GM21390 (cell line): ENCODE measurements at regions not wholly inside any gene's neighbourhood (a gene's known extent, or its start where the extent isn't known, plus 50 kb on each side); places are given as distances from the start of the nearest gene placed in this dataset.

Experiments
- ATAC-seq: cut with Tn5 transposase; IDR thresholded peaks from one replicate; pipeline ENCODE4 v1.9.1; 2021; ENCODE audit not compliant: unreplicated experiment

DNA sequence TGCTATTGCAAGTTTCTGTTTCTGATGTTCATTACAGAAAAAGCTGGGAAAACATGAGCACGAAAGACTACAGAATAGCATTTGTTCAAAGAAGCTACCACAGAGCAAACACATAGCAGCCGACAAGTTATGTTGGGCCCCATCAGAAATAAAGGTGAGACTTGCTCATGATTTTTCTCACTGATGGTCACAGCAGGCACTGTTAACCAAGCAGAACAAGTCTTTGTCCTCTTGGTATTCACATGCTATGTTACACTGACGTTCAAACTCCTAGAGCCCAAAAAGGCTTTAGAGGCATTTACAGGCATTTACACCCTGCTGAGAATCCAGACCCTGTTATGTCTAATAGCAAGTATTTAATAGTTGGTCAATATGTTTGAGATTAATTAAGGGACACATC, 235.0 kb upstream of the HNMT start:
- no peak for ATAC-seq

DNA sequence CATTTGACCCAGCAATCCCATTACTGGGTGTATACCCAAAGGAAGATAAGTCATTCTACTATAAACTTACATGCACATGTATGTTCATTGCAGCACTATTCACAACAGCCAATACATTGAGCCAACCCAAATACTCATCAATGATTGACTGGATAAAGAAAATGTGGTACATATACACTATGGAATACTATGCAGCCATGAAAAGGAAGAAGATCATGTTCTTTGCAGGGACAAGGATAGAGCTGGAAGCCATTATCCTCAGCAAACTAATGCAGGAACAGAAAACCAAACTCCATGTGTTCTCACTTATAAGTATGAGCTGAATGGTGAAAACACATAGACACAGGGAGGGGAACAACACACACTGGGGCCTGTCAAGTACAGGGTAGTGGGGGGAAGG, 226.7 kb upstream of the HNMT start:
- no peak for ATAC-seq

DNA sequence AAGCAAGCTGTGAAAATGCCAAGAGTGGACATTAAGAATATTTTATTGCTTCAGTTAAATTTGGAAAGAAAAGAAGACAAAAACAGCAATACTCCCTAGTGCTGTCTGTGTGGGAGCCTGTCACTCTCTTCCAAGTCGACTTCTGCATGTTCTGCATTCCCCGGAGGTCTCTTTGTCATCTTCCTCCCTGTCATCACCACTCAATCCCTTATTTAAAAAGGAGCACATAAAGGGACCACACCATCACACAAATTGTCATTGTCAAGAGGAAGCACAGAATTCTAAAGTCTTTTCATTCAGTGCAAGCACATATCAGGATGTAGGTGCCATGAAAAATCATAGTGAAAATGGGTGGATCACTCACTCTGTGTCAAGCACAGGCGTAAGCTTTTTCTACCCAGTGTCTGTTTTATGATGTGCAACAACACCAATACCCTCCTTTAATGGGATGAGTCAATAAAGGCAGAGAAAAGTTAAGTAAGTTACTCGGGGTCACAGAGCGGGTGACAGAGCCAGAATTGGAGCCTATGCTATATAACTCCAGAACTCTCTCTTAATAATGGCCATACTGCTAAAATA, 222.4 kb upstream of the HNMT start:
- ATAC-seq: no peak

DNA sequence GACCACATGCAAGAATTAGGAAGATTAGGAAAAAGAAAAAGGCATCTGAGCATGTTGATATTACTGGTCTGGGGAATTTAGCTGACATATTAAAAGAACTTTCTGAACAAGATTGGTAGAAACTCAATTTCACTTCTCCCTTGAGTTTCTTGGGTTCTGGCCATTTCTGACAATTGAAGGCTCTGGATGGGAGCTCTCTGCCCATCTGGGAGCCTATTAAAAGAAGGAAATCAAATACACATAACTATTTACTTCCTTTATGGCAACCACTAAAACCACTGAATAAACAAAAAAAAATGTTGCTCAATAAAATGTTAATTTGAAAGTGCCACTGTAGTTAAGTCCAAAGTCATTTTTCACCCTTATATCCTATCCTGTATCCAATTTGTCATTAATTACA, 216.8 kb upstream of the HNMT start:
- no peak for ATAC-seq

DNA sequence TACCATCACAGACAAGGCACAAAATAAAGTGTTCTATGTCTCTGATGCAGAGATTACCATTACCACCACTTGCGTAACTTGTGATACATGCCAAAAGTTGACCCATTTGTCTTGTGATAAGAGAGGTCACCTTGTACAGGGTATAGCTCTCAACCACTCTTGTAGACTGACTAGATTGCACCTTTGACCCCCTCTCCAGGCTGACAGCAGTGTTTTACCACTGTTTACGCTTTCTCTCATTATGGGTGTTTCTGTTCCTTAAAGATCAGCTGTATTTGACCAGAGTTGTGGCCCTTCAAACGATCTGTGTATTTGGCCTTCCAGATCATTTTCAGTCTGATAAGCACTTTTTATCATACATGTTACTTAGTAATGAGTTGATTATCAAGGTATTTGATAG, 215.7 kb upstream of the HNMT start:
- no peak for ATAC-seq

DNA sequence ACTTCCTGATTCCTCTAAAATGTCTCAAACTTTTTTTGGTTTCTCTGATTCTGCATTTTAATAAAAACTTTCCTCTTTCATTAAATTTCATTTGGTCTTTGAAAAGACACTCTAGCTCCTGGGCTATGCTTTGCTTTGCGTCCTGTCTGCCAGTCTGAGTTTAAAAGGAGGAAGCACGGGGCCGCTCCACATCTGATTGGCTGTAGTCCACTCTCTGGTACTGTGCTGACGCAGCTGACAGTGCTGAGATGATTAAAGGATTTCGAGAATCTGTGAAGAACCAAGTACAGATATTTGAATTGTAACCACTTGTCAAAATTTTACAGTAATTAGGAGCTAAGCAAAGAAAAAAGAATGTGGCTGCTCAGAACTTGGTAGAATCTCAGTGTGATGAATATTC, 199.6 kb upstream of the HNMT start:
- ATAC-seq: no peak

DNA sequence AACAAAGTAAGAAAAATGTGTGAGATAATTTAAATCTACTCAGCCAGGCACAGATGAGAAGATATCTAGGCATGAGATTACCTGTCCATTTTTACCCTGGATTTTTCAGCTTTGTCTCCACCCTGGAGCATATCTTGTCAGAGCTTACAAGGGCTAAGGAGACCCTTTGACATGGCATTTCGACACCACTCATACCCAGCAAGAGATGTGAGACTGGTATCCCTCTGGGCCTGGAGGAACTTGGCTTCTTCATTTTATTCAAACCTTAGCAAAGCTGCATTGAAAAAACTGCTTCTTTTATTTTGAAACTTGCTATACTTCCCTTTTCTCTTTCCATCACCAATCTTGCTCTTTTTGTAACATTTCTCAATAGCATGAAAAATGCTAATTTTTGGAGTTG, 194.9 kb upstream of the HNMT start:
- no peak for ATAC-seq

DNA sequence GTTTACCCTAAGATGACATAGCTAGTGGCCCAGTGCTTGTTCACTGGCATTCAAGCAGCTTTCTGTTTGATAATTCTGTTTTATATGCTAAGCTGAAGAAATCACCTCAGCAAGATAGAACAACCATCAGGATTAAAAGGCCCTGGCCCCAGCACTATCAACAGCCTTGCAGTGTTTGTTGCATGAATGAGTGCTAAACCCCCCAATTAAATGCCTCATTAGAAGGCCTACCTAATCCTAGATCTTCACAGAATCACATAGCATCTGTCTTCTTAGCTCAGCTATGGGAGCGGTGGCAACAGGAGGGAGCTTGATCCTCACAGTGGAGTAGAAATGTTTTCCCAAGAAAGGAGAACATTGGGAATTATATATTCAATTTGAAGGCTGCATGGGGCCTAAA, 194.1 kb upstream of the HNMT start:
- ATAC-seq: no peak

DNA sequence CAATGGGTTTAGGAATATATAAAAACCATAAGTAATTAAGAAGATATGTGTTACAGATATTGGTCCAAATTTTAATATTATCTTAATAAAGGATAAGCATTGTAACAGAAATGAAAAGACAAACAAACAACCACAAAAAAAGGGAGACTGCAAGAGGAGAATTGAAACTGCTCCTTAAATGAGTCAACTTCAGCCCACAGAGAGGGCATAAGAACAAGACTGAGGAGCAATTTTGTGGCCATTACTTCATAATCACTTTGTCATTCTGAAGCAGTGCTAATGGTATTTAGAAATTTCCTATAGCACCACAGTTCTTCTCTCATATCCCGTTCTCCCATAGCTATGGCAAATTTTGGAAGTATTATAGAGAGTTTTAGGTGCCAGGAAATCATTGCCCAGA, 193.2 kb upstream of the HNMT start:
- no peak for ATAC-seq

DNA sequence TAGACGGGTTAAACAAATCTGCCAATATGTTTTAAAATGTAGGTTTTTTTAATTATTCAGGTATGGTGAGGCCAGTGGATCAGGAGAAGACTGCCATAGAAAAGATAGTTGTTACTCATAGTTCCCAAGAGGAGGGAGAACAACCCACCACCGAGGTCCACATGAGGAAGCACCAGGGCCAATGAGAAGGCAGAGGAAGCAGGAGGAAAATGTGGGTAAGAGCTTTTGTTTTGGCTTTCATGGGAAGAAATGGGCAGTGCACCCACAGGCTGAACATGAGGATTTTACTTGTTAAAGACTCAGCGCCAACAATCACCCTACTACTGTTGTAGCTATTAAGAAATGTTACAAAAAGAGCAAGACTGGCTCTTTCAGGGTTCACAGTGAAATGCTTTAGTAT, 191.8 kb upstream of the HNMT start:
- no peak for ATAC-seq

DNA sequence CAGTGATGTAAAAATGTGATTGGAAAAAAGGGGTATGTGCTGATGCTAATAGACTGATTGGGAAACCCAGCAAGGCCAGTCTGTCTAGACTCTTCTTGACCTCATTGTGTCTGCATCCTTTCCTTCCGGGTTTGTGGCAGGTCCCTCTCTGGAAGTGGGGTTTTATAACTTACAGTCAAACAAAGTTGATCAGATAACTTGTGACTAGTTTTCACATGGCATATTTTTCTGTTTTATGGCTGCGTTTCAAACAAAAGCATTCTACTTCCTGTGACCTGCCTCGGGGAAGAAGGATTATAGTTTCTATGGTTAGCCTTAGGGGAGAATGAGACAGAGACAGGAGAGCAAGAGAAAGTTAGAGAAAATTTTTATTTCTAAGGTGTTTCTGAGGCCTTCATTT, 188.7 kb upstream of the HNMT start:
- no peak for ATAC-seq

DNA sequence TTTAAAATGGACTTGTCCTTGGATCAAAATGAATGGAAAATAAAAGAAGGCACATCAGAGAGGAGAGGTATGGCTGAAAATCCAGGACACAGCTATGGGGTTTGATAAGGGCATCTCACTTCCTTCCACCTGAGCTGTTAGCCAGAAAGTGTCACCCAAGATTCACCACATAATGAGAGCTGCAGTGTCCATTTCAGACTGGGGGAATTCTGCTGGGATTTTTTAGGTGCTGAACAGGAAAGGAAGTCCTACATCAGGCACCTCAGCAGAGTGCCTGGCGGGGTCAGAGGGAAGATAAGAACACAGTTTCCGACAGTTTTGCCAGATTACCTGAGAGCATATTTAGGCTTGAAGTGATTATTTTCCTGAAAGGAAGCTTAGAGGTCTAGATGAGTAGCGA, 187.6 kb upstream of the HNMT start:
- no peak for ATAC-seq

DNA sequence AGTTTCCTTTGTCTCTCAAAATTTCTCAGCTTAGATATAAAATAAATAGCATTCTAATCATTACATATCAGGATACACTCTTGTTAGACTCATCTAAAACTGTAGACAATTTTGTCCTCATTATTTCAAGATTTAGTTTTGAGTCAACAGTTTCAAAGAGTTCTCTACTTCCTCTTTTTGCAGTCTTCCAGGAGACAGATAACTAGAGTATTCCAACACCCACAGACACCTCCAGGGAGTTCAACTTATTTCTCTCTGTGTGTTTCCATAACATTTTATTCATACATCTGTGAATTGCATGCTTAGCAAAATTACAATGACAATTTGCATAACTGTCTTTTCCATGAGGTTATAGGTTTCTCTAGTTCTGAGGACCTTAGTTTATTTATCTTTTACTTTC, 166.6 kb upstream of the HNMT start:
- ATAC-seq: peak; percentile 67

DNA sequence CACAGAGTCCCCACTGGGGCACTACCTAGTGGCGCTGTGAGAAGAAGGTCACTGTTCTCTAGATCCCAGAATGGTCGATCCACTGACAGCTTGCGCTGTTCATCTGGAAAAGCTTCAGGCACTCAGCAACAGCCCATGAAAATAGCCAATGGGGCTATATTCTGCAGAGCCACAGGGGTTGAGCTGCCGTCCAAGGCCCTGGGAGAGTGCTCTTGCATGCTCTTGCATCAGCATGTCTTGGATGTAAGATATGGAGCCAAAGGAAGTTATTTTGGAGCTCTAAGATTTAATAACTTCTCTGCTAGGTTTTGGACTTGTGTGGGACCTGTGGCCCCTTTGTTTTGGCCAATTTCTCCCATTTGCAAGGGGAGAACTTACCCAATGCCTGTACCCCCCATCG, 164.7 kb upstream of the HNMT start:
- ATAC-seq: no peak

DNA sequence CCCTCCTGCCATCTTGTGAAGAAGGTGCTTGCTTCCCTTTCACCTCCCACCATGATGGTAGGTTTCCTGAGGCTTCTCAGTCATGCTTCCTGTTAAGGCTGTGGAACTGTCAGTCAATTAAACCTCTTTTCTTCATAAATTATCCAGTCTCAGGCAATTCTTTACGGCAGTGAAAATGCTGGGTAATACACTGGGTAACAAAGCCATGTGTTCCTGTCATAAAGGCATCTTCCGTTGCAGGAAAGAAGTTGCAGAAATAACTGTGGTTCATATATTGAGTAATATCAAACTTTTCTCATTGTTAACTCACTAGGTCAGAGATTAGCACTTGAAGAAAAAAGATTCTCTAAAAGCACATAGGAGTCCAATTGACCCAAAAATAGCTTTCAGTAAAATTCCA, 163.9 kb upstream of the HNMT start:
- ATAC-seq: no peak

DNA sequence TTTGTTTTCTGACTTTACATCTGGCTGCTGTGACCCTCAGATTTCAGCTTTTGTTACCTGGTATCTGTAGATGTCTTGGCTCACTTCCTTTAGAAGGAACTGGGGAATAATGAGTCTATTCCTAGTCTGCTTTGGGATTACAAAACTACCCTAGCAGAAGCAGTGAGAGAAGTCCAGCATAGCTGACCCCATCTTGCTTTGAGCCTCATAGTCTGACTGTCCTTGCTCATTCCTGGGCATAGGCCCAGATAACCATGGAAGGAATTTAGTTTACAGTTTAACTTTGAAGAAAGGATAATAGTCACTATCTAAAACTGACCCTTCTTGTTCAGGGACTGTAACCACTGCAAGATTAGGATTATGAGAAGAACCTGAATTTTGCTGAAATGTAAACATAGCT, 163.0 kb upstream of the HNMT start:
- ATAC-seq: no peak

DNA sequence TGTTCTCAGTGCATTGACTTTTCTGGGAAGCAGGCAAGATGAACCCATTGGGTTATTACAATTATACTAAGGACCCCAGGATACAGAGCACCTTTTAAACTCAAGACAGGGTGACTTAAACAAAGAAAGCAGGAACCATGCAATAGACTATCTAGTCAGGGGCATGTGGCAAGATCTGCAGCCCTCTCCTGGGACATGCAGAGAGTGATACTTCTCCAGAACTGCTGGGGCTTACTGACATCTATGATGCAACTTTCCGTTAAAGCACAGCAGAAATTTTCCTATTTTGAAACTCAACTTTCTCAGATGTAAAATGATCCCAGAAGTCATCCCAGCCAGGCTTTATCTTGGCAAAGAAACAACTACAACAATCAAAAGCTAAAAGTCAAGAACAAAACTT, 162.2 kb upstream of the HNMT start:
- no peak for ATAC-seq

DNA sequence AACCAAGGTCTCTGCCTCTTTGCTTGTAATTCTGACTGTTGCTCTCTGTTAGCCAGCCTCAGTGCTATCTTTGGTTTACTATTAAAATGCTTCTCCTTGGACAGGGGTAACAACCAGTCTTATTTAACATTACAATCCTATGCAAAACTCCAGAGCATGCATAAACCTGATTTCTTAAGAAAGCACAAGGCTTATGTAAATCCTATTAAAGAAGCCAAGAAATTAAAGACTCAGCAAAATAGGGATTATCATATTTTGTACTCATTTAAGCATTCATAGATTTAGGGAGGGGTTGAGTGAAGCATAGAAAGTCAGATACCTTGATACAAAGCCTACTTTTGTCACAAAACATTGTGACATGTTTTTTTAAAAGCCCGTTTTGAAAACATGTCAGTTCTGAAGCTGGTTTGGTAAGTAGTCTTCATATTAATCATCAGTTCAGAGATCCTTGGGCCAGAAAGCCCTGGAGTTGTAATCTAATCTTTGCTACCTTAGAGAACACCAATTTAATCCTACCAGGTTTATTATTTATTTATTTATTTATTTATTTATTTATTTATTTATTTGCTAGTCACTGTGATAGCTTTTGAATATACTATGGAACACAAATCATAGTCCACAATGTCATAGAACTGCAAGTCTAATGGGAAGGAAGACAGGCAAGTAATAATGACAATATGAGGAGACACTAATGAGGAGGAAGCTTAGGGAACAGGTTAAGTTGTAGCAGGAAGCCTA, 158.0 kb upstream of the HNMT start:
- no peak for ATAC-seq

DNA sequence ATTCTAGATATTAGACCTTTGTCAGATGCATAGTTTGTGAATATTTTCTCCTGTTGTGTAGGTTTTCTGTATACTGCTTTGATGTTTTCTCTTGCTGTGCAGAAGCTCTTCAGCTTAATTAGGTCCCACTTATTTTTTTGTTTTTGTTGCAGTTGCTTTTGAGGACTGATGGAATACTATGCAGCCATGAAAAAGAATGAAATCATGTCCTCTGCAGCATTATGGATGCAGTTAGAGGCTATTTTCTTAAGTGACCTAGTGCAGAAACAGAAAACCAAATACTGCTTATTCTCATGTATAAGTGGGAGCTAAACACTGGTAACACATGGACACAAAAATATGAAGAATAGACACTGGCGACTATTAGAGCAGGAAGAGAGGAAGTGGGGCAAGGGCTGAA, 155.0 kb upstream of the HNMT start:
- no peak for ATAC-seq

DNA sequence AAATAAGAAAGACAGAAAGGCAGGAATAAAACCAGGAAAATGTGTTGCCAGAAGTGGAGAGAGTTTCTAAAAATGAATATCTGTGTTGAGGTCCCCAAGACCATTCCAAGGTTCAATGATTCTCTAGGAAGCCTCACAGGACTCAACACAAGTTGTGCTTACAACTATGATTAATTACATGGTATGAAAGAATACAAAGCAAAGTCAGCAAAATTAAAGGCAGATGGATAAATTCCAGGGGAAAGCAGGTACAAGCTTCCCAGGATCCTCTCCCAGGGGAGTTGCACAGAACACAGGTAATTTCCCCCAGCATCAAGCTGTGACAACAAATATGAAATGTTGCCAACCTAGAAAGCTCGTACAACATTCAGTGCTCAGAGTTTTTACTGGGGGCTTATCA, 154.4 kb upstream of the HNMT start:
- no peak for ATAC-seq

DNA sequence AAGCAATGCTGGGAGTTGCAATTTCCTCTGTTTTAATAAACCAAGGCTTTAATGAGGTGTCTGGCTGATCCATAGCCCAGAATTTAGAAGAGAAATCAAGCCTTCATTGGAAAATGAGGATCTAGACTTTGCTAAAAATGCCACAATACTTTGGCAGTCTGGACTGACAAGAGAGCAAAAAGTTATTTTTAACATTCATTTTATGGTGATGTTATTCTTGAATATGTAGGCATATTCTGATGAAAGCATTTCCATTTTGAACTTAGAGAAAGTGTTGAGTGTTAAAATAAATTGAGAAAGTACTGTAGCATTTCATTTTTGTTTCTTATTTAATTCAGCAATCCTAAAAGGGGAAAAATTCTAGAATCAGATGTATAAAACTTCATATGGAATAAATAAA, 151.8 kb upstream of the HNMT start:
- no peak for ATAC-seq

DNA sequence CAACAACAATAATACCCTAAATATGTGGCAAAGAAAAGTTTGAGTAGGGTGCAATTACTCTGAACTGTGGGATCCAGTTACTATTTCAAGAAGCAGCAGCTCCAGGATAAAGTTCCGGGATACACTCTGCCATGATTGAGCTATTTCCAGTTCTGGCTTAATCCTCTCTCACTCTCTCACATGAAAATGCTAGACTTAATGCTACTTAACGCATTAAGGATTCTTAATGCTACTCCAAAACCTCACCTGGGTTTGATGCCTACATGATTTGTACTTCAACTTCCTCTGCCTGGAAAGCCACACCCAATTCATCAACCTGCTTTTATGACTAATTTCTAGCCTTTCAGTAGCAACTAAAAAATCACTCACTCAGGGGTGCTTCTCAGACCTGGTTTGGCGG, 151.1 kb upstream of the HNMT start:
- ATAC-seq: no peak

DNA sequence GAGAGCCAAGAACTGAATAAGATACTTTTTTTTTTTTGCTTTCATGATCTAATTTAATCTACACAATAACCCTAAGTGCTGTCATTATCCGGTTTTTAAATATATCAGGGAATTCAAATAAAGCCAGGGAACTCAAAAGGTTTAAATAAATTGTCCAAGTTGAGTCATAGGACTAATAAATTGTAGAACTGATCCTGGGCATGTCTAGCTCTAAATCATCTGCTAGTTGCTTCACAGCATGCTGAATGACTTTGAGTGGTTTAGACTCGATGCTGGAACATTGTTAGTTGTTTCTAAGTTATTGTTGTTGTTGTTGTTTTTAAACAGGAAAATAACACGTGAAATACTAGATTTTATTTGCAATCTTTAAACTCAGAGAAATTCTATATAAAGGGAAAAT, 147.2 kb upstream of the HNMT start:
- ATAC-seq: no peak
